ENCODE measurements at regions not wholly inside any gene's neighbourhood (a gene's known extent, or its start where the extent isn't known, plus 50 kb on each side); places are given as distances from the start of the nearest gene placed in this dataset.

- TF ChIP-seq CTCF (conservative IDR thresholded peaks at IDR 0.05), result no peak
- TF ChIP-seq EZH2 (IDR thresholded peaks at IDR 0.05; ENCODE audit: low read depth), result no peak
Observed at GRCh38 chr1:60245324-60245723, 171.8 kb upstream of the C1orf87 start.
